ENCODE measurements at regions not wholly inside any gene's neighbourhood (a gene's known extent, or its start where the extent isn't known, plus 50 kb on each side); places are given as distances from the start of the nearest gene placed in this dataset.

GRCh38 chr15:70469182-70469581 is 294.2 kb downstream of the UACA start:
- Histone ChIP-seq H4K20me1 (ENCODE audit: control insufficient read depth, insufficient read depth) (no peaks in the 10 kb centered on the region), H3K36me3 (ENCODE audit: control insufficient read depth in 2 of 2, insufficient read depth in 2 of 2, low read length in 1 of 2) (no peaks in the 10 kb centered on the region), H3K4me1 (ENCODE audit: control insufficient read depth, insufficient read depth, low read length) (peaks cover 14% of the 10 kb centered on the region), H3K79me2 (ENCODE audit: control insufficient read depth, insufficient read depth, low read length) (no peaks in the 10 kb centered on the region), H3K4me2 (ENCODE audit: control insufficient read depth, insufficient read depth) (no peak overlapping the region), H3K9me3 (replicated peaks; ENCODE audit: control insufficient read depth, insufficient read depth, low read length) (no peaks in the 10 kb centered on the region; the same call in 2 of the 3 replicates), H3K4me3 (no peak overlapping the region), H2AFZ (ENCODE audit: control insufficient read depth, low read depth, low read length) (no peak overlapping the region), H3K27ac (ENCODE audit: control insufficient read depth, insufficient read depth) (no peak overlapping the region), H3K9ac (ENCODE audit: control insufficient read depth, insufficient read depth, low read length) (no peak overlapping the region), H3K27me3 (replicated peaks in 1 of 2; ENCODE audit: control insufficient read depth in 2 of 2, insufficient read depth in 2 of 2, low read length in 1 of 2) (no peaks in the 10 kb centered on the region)
- no peak for ATAC-seq
- no peak for DNase-seq (ENCODE audit: low read depth, low spot score)
- ChIA-PET RAD21 (ENCODE audit: unreplicated experiment) (no interaction called here), SMC1A (ENCODE audit: uncharacterized antibody, unreplicated experiment) (no interaction called here), CTCF (interaction anchor here (1.5 kb wide), 1 partner anchor 12 kb away, joined by 3 read pairs; no protein-coding TSS in a partner anchor), POLR2A (no interaction called here)
- no TSS peak for BruUV-seq (replicated peaks)
- 67% methylated on average over 3 of the region's 3 CpGs for WGBS (ENCODE audit: insufficient coverage, insufficient replicate concordance, low lambda C conversion rate, missing lambda C conversion rate)
- FAIRE-seq = no peak
- TF ChIP-seq TCF3 (IDR thresholded peaks at IDR 0.05; ENCODE audit: borderline replicate concordance, insufficient read depth, low read depth, low read length) (no peak), WRNIP1 (IDR thresholded peaks at IDR 0.05; ENCODE audit: borderline replicate concordance, low read depth, low read length) (no peak), CBX3 (IDR thresholded peaks at IDR 0.05; ENCODE audit: borderline replicate concordance, low read depth) (no peak)
- in situ Hi-C loops (cut with MboI) = no loop called here
- intact Hi-C loops (cut with micrococcal nuclease; ENCODE audit: unreplicated experiment) = loop anchor here (5.0 kb wide), 1 partner anchor 992 kb away; no protein-coding TSS in a partner anchor

- Histone ChIP-seq H2AFZ (ENCODE audit: control insufficient read depth, low read depth, low read length) (no peak overlapping the region), H3K79me2 (ENCODE audit: control insufficient read depth, insufficient read depth, low read length) (no peaks in the 10 kb centered on the region), H4K20me1 (ENCODE audit: control insufficient read depth, insufficient read depth) (no peaks in the 10 kb centered on the region), H3K36me3 (ENCODE audit: control insufficient read depth in 2 of 2, insufficient read depth in 2 of 2, low read length in 1 of 2) (no peaks in the 10 kb centered on the region), H3K27ac (ENCODE audit: control insufficient read depth, insufficient read depth) (no peak overlapping the region), H3K27me3 (replicated peaks in 1 of 2; ENCODE audit: control insufficient read depth in 2 of 2, insufficient read depth in 2 of 2, low read length in 1 of 2) (no peaks in the 10 kb centered on the region), H3K9ac (ENCODE audit: control insufficient read depth, insufficient read depth, low read length) (no peak overlapping the region), H3K4me2 (ENCODE audit: control insufficient read depth, insufficient read depth) (no peak overlapping the region), H3K4me1 (ENCODE audit: control insufficient read depth, insufficient read depth, low read length) (peaks cover 36% of the 10 kb centered on the region), H3K9me3 (replicated peaks; ENCODE audit: control insufficient read depth, insufficient read depth, low read length) (no peaks in the 10 kb centered on the region; the same call in 2 of the 3 replicates), H3K4me3 (no peak overlapping the region)
- no peak for DNase-seq (ENCODE audit: low read depth, low spot score)
- WGBS (ENCODE audit: insufficient coverage, insufficient replicate concordance, low lambda C conversion rate, missing lambda C conversion rate) = 28% methylated on average over 4 of the region's 4 CpGs
- in situ Hi-C loops (cut with MboI) = no loop called here
- SMC1A ChIA-PET (ENCODE audit: uncharacterized antibody, unreplicated experiment) = interaction anchor here (0.7 to 5.8 kb wide), 13 partner anchors 9 to 991 kb away, joined by 3 to 46 read pairs (median 3); no protein-coding TSS in a partner anchor
- intact Hi-C loops (cut with micrococcal nuclease; ENCODE audit: unreplicated experiment) = loop anchor here (2.0 to 5.0 kb wide), 2 partner anchors 738 to 990 kb away; no protein-coding TSS in a partner anchor
- FAIRE-seq = peak; percentile 62
- no TSS peak for BruUV-seq (replicated peaks)
- RAD21 ChIA-PET (ENCODE audit: unreplicated experiment) = interaction anchor here (0.8 to 3.8 kb wide), 18 partner anchors 9 to 988 kb away, joined by 3 to 17 read pairs (median 4); no protein-coding TSS in a partner anchor
- POLR2A ChIA-PET = interaction anchor here (1.3 kb wide), 1 partner anchor 36 kb away, joined by 4 read pairs; no protein-coding TSS in a partner anchor
- peak; percentile 66 for ATAC-seq
- CTCF ChIA-PET = interaction anchor here (0.6 to 6.2 kb wide), 47 partner anchors 9 to 1355 kb away, joined by 3 to 52 read pairs (median 4); partner anchors contain the start of gene TLE3
- no peak for TF ChIP-seq ATF2 (IDR thresholded peaks at IDR 0.05; ENCODE audit: low read length)
- no peak for TF ChIP-seq NBN (IDR thresholded peaks at IDR 0.05)
- no peak for TF ChIP-seq HDAC6 (IDR thresholded peaks at IDR 0.05; ENCODE audit: unreplicated experiment)
- no peak for TF ChIP-seq TBL1XR1 (IDR thresholded peaks at IDR 0.05; ENCODE audit: low read depth, low read length)
- TF ChIP-seq CHD4 (IDR thresholded peaks at IDR 0.05) = no peak
- TF ChIP-seq EZH2 (IDR thresholded peaks at IDR 0.05; ENCODE audit: borderline replicate concordance, control insufficient read depth, low read depth, low read length) = no peak
- peak; percentile 66 to 78 (median 72) for TF ChIP-seq CTCF (IDR thresholded peaks at IDR 0.05 in 2 of 3, conservative IDR thresholded peaks at IDR 0.05 in 1 of 3; ENCODE audit: control insufficient read depth in 2 of 3, extremely low read depth in 1 of 3, insufficient read depth in 1 of 3, low read depth in 3 of 3, low read length in 3 of 3)
- no peak for TF ChIP-seq SIX5 (IDR thresholded peaks at IDR 0.05; ENCODE audit: low read depth, low read length, severe bottlenecking)
- no peak for TF ChIP-seq EP300 (IDR thresholded peaks at IDR 0.05; ENCODE audit: borderline replicate concordance in 1 of 2, control insufficient read depth in 1 of 2, low read depth in 2 of 2, low read length in 2 of 2)
These were observed 296.3 kb downstream of the UACA start for GRCh38 chr15:70466895-70467529.
